K562 (cell line): ENCODE measurements at regions not wholly inside any gene's neighbourhood (a gene's known extent, or its start where the extent isn't known, plus 50 kb on each side); places are given as distances from the start of the nearest gene placed in this dataset.

Source experiments
- ATAC-seq: fragments of 200-7000 bp; cut with Tn5 transposase; 3 replicates; pipeline ENCODE4 v1.9.1; 2020; ENCODE audit warnings: moderate library complexity
- BruUV-seq: library from RNA; stranded (reverse); fragments of 400-500 nt; replicated peaks from 2 replicates; lab custom pipeline; 2021; lab: Mats Ljungman, UMichigan
- CTCF ChIA-PET: fragments of 300-600 bp; formaldehyde crosslinking; extraction: SDS; loops from one replicate; lab custom pipeline; 2021; ENCODE audit warnings: low intra/inter-chr PET ratio; lab: Yijun Ruan, JAX
- POLR2A ChIA-PET: fragments of 300-600, 350-650 bp; sonication (Branson Sonifier 250); formaldehyde crosslinking; extraction: SDS; loops from one replicate; lab custom pipeline; 2021; ENCODE audit warnings: antibody characterized with exemption, inconsistent platforms; lab: Yijun Ruan, JAX
- DNase-seq, 4 experiments: peaks; one replicate each; pipeline versions ENCODE4 v3.0.0 to v3.0.0-alpha.2; 2011 to 2018; ENCODE audit warnings: low spot score in 3 of 4, mixed read lengths in 3 of 4; ENCODE audit errors: extremely low read depth in 1 of 4
- FAIRE-seq: peaks from 2 replicates; lab custom pipeline; 2011; peaks lifted over from hg19 to GRCh38; lab: Jason Lieb, UNC
- H2AFZ ChIP-seq: 2 replicates; pipeline ENCODE4 v1.6.0; 2011; ENCODE audit warnings: low read depth, low read length, control low read depth, inconsistent platforms
- H3K27ac ChIP-seq: fragments of 200-600 bp; 3 replicates; pipeline ENCODE4 v1.8.0; 2011; ENCODE audit warnings: low read depth, mild to moderate bottlenecking, control low read depth, inconsistent platforms, low read length, moderate library complexity, mixed read lengths; ENCODE audit errors: extremely low read depth
- H3K27me3 ChIP-seq, 2 experiments: fragments of 300-600 bp in 1 of 2; 2 replicates in 1 of 2; 3 replicates in 1 of 2; pipeline versions ENCODE4 v1.6.0 to v1.8.0; 2011; ENCODE audit warnings: inconsistent platforms in 2 of 2, low read length in 2 of 2, mild to moderate bottlenecking in 1 of 2, mixed read lengths in 1 of 2, moderate library complexity in 1 of 2; ENCODE audit not compliant: control insufficient read depth in 2 of 2, insufficient read depth in 2 of 2
- H3K36me3 ChIP-seq: fragments of 300-600 bp; 3 replicates; pipeline ENCODE4 v1.8.0; 2011; ENCODE audit warnings: mild to moderate bottlenecking, low read length, inconsistent platforms; ENCODE audit not compliant: control insufficient read depth, insufficient read depth
- H3K4me1 ChIP-seq, 2 experiments: fragments of 200-600 bp in 1 of 2; replicated peaks in 1 of 2; 2 replicates in 1 of 2; 3 replicates in 1 of 2; pipeline versions ENCODE4 v1.5.1 to v1.8.0; 2011; ENCODE audit warnings: inconsistent platforms in 2 of 2, low read length in 2 of 2, mild to moderate bottlenecking in 1 of 2, mixed read lengths in 1 of 2, moderate library complexity in 1 of 2; ENCODE audit not compliant: control insufficient read depth in 2 of 2, insufficient read depth in 2 of 2
- H3K4me2 ChIP-seq: 2 replicates; pipeline ENCODE4 v1.6.1; 2011; ENCODE audit warnings: low read length, control low read depth, inconsistent platforms, mixed read lengths; ENCODE audit not compliant: insufficient read depth
- H3K4me3 ChIP-seq: fragments of 200-600 bp; sonication (generic), shearing (Covaris generic); 2 replicates; pipeline ENCODE4 v1.5.1; 2016; ENCODE audit warnings: control low read depth, inconsistent platforms
- H3K79me2 ChIP-seq: fragments of 200-600 bp; 3 replicates; pipeline ENCODE4 v1.8.0; 2011; ENCODE audit warnings: low read length, inconsistent platforms; ENCODE audit not compliant: control insufficient read depth, insufficient read depth
- H3K9ac ChIP-seq, 2 experiments: 2 replicates each; pipeline versions ENCODE4 v1.6.0 to v1.6.1; 2011; ENCODE audit warnings: low read depth in 2 of 2, low read length in 2 of 2, control low read depth in 1 of 2, inconsistent platforms in 1 of 2, mild to moderate bottlenecking in 1 of 2, mixed read lengths in 1 of 2; ENCODE audit not compliant: insufficient read depth in 1 of 2
- H3K9me1 ChIP-seq: one replicate; pipeline ENCODE4 v1.6.0; 2011; ENCODE audit warnings: inconsistent platforms, mild to moderate bottlenecking, low read length, moderate library complexity; ENCODE audit not compliant: control insufficient read depth, insufficient read depth
- H3K9me3 ChIP-seq: replicated peaks from 2 replicates; pipeline ENCODE4 v1.5.1; 2011; ENCODE audit warnings: low read depth, low read length, inconsistent platforms; ENCODE audit not compliant: control insufficient read depth, insufficient read depth
- H4K20me1 ChIP-seq: replicated peaks from 2 replicates; pipeline ENCODE4 v1.6.1; 2011; ENCODE audit warnings: low read length, inconsistent platforms, mixed read lengths; ENCODE audit not compliant: control insufficient read depth, insufficient read depth
- BCOR ChIP-seq: fragments of 450-650 bp; IDR thresholded peaks from 2 replicates; pipeline ENCODE4 v1.6.1; 2016
- NR2C2 ChIP-seq, 2 experiments: fragments of 200-800 bp in 1 of 2; sonication (Bioruptor generic) in 1 of 2; sonication (generic) in 1 of 2; formaldehyde crosslinking in 1 of 2; IDR thresholded peaks; 2 replicates each; pipeline versions ENCODE4 v1.6.1 to v1.8.0; 2016 to 2022; ENCODE audit warnings: mild to moderate bottlenecking in 1 of 2, missing compliant biosample characterization in 1 of 2, missing genetic modification characterization in 1 of 2, missing genetic modification reagents in 1 of 2
- POLR2H ChIP-seq: IDR thresholded peaks from 2 replicates; pipeline ENCODE4 v1.6.1; 2016; ENCODE audit warnings: missing genetic modification characterization, low read depth, mild to moderate bottlenecking, control low read depth, missing compliant biosample characterization, moderate library complexity
- RBM25 ChIP-seq: fragments of 200-400 bp; formaldehyde crosslinking; IDR thresholded peaks from 2 replicates; pipeline ENCODE4 v1.6.1; 2018; ENCODE audit warnings: low read length, low read depth, moderate library complexity; ENCODE audit not compliant: severe bottlenecking
- WGBS: fragments of 100-300 bp; shearing (Covaris generic); methylation state at CpG from one replicate; pipeline ENCODE4 v1.1.6; 2016; ENCODE audit warnings: low coverage, mixed read lengths; ENCODE audit not compliant: insufficient coverage; ENCODE audit errors: missing lambda C conversion rate; 5-methylcytosine and 5-hydroxymethylcytosine counted together
- in situ Hi-C: fragments of 300-500 bp; cut with MboI; formaldehyde crosslinking; loops from 4 replicates; pipeline ENCODE4 v1.15.0; 2018; ENCODE audit warnings: inconsistent platforms, mixed read lengths
- intact Hi-C: fragments of 100-400 bp; cut with micrococcal nuclease; formaldehyde crosslinking; loops from 2 replicates; pipeline ENCODE4 v1.14.2; 2022
- TF ChIP-seq, protein P1 (sequence below): sonication (generic); formaldehyde crosslinking; IDR thresholded peaks from 2 replicates; pipeline ENCODE4 v1.8.0; 2022; ENCODE audit warnings: missing genetic modification reagents, mild to moderate bottlenecking, moderate library complexity, borderline replicate concordance

DNA sequence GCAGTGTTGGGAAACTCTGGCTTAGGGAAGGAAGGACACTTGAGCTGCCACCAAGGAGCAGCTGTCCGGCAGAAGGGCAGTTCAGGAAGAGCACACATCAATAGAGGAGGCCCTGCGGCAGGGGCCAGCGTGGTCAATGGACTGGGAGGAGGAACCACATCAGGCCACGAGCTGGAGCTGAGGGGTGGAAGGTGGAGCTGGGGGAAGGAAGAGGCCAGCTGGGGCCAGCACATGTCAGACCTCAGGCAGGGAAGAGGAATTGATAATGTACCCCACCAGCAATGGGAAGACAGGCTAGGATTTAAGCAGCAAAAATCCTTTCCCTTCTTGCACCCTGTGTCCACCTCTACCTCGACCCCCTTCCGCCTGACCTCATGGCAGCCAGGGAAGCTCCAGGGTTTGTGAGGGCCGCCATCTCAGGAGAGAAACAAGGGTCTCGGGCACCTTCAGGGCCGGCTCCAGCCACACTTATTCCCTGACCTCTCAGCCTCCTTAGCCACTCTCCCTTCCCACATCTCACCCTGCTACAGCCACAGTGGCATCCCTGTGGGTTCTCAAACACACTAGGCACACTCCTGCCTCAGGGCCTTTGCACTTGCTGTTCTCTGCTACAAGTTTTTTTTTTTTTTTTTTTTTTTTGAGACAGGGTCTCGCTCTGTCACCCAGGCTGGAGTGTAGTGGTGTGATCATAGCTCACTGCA, 157.8 kb upstream of the GRK3 start:
- Histone ChIP-seq H3K4me3 (no peak overlapping the region), H3K79me2 (peaks cover 35% of the 10 kb centered on the region), H3K27me3 (no peaks in the 10 kb centered on the region), H3K9me3 (no peaks in the 10 kb centered on the region), H2AFZ (no peak overlapping the region), H3K9me1 (no peaks in the 10 kb centered on the region), H3K4me2 (no peak overlapping the region), H4K20me1 (peaks cover 7% of the 10 kb centered on the region; the same call in 1 of the 2 replicates), H3K4me1 (peaks cover 6 to 25% of the 10 kb centered on the region in 2 experiments; a peak in 4 of 5 replicates), H3K9ac (peak overlapping the region in 1 of 2 experiments; percentile 74; a peak in 1 of 4 replicates), H3K27ac (no peak overlapping the region), H3K36me3 (no peaks in the 10 kb centered on the region)
- CTCF ChIA-PET: no interaction called here
- in situ Hi-C loops (no loop called here), intact Hi-C loops (no loop called here)
- no peak for FAIRE-seq
- TF ChIP-seq, protein P1, sequence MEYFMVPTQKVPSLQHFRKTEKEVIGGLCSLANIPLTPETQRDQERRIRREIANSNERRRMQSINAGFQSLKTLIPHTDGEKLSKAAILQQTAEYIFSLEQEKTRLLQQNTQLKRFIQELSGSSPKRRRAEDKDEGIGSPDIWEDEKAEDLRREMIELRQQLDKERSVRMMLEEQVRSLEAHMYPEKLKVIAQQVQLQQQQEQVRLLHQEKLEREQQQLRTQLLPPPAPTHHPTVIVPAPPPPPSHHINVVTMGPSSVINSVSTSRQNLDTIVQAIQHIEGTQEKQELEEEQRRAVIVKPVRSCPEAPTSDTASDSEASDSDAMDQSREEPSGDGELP (CRISPR knock-in tag): peak; percentile 23; the same call in 1 of the 2 replicates
- TF ChIP-seq RBM25: peak; percentile 33
- TF ChIP-seq BCOR: 0 out of 2 replicates have a peak, but pooled peaks have one; percentile 59
- TF ChIP-seq NR2C2 (CRISPR knock-in tag; IDR thresholded peaks at IDR 0.05): no peak
- TF ChIP-seq NR2C2 (tag; IDR thresholded peaks at IDR 0.05): no peak
- no peak for TF ChIP-seq POLR2H (tag)
- no peak for DNase-seq
- POLR2A ChIA-PET: no interaction called here
- ATAC-seq: no peak
- no TSS peak for BruUV-seq
- WGBS: 71% methylated on average over 8 of the region's 10 CpGs
